Kidney (tissue), 13 donors: ENCODE measurements at regions not wholly inside any gene's neighbourhood (a gene's known extent, or its start where the extent isn't known, plus 50 kb on each side); places are given as distances from the start of the nearest gene placed in this dataset.

Experiments
- DNase-seq, 5 donors: peaks; one replicate each; pipeline ENCODE4 v3.0.0-alpha.2; 2013 to 2020
- FAIRE-seq: peaks from 2 replicates; lab custom pipeline; 2012; peaks lifted over from hg19 to GRCh38; lab: Jason Lieb, UNC
- H3K27ac ChIP-seq, 2 donors: one replicate each; pipeline ENCODE4 v1.7.0; 2013; ENCODE audit warnings: low read depth in 2 of 2, low read length in 2 of 2, inconsistent platforms in 1 of 2
- H3K27me3 ChIP-seq: one replicate; pipeline ENCODE4 v1.7.1; 2013; ENCODE audit warnings: low read length, inconsistent platforms; ENCODE audit not compliant: control insufficient read depth, insufficient read depth
- H3K36me3 ChIP-seq, 3 donors: one replicate each; pipeline versions ENCODE4 v1.7.0 to v1.7.1; 2013; ENCODE audit warnings: low read length in 3 of 3, control low read depth in 1 of 3, inconsistent platforms in 1 of 3; ENCODE audit not compliant: insufficient read depth in 3 of 3, control insufficient read depth in 2 of 3
- H3K4me1 ChIP-seq, 3 donors: one replicate each; pipeline versions ENCODE4 v1.7.0 to v1.7.1; 2013; ENCODE audit warnings: low read length in 3 of 3, inconsistent platforms in 1 of 3, low read depth in 1 of 3; ENCODE audit not compliant: control insufficient read depth in 2 of 3, insufficient read depth in 2 of 3
- H3K4me3 ChIP-seq, 3 donors: one replicate each; pipeline versions ENCODE4 v1.7.0 to v1.8.1; 2013; ENCODE audit warnings: low read length in 3 of 3, control low read depth in 1 of 3, inconsistent platforms in 1 of 3
- H3K9ac ChIP-seq, 3 donors: one replicate each; pipeline versions ENCODE4 v1.7.0 to v1.7.1; 2013; ENCODE audit warnings: low read length in 3 of 3, control low read depth in 1 of 3, inconsistent platforms in 1 of 3
- H3K9me3 ChIP-seq, 3 donors: one replicate each; pipeline versions ENCODE4 v1.7.0 to v1.7.1; 2013; ENCODE audit warnings: low read length in 3 of 3, control low read depth in 1 of 3, inconsistent platforms in 1 of 3; ENCODE audit not compliant: control insufficient read depth in 2 of 3, insufficient read depth in 1 of 3
- CTCF ChIP-seq: IDR thresholded peaks from 3 replicates; pipeline ENCODE4 v1.5.1; 2012; ENCODE audit warnings: mild to moderate bottlenecking, moderate library complexity, borderline replicate concordance; ENCODE audit not compliant: insufficient read depth; ENCODE audit errors: extremely low read depth
- intact Hi-C: fragments of 100-400 bp; cut with DNase I; formaldehyde crosslinking; loops from one replicate; pipeline ENCODE4 v1.11.1; 2022
- donor health status: control.
- donor health status: control.
- donor health status: control.
- donor health status: control.
- donor health status: control.
- donor health status: DM: yes; HTN: yes; CAD: no.
- donor health status: Normal renal cell carcinoma (clear cell type).

DNA sequence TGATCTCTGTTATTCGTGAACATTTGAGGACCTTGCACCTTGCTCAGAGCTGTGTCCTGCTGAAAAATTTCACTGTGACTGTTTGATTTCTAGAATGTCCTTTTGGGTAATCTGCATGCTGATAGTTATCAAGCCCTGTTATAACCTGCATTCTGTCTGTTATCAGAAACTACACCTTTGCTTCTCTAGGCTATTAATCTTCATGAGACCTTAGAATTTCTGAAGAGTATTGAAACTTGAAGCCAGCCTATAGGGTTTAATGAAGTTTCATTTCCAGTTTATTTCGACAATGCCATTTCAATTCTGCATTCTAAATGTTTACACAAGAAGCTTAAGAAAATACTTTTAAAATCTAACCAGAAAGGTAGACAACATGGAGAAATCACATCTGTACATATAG, 856.2 kb downstream of the SORCS1 start:
- no peaks in the 10 kb centered on the region for H3K4me1 ChIP-seq
- no peaks in the 10 kb centered on the region for H3K27me3 ChIP-seq
- no peak overlapping the region for H3K9ac ChIP-seq
- no peak for FAIRE-seq
- H3K36me3 ChIP-seq, result no peaks in the 10 kb centered on the region
- no peak for DNase-seq
- no peak overlapping the region for H3K27ac ChIP-seq
- H3K9me3 ChIP-seq, result no peaks in the 10 kb centered on the region
- no peak overlapping the region for H3K4me3 ChIP-seq
- no peak for TF ChIP-seq CTCF
- intact Hi-C loops, result no loop called here

DNA sequence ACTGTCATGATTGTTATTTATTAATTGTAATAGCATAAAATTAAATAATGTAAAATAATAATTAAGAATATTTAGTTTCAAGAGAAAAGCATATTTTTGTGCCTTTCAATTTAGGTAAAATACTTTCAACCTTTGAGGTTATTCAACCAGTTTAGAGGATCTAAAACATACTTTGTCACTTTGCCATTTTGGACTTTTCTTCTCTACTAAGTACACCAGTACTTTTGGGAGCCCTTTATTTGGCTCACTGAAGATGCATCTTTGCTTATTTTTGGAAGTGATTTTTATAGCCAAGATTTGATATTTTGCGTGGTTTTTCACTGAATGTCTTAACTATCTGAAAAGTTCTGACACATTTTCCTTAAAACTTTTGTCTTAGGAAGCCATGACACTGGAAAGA, 860.5 kb downstream of the SORCS1 start:
- H3K4me1 ChIP-seq, result no peaks in the 10 kb centered on the region
- FAIRE-seq (no peak), DNase-seq (no peak)
- H3K27ac ChIP-seq, result no peak overlapping the region
- intact Hi-C loops, result no loop called here
- H3K27me3 ChIP-seq, result no peaks in the 10 kb centered on the region
- no peak overlapping the region for H3K4me3 ChIP-seq
- TF ChIP-seq CTCF, result no peak
- no peaks in the 10 kb centered on the region for H3K36me3 ChIP-seq
- H3K9ac ChIP-seq, result no peak overlapping the region
- H3K9me3 ChIP-seq, result no peaks in the 10 kb centered on the region

- FAIRE-seq (no peak), DNase-seq (no peak)
- H3K4me3 ChIP-seq, result no peak overlapping the region
- no peaks in the 10 kb centered on the region for H3K36me3 ChIP-seq
- H3K9me3 ChIP-seq, result no peaks in the 10 kb centered on the region
- no peaks in the 10 kb centered on the region for H3K27me3 ChIP-seq
- intact Hi-C loops, result no loop called here
- no peak overlapping the region for H3K27ac ChIP-seq
- TF ChIP-seq CTCF, result no peak
- no peaks in the 10 kb centered on the region for H3K4me1 ChIP-seq
- H3K9ac ChIP-seq, result no peak overlapping the region
These were observed 861.5 kb downstream of the SORCS1 start for GRCh38 chr10:106302961-106303360.

- H3K27me3 ChIP-seq, result no peaks in the 10 kb centered on the region
- H3K9ac ChIP-seq, result no peak overlapping the region
- H3K4me3 ChIP-seq, result no peak overlapping the region
- DNase-seq, result no peak
- H3K36me3 ChIP-seq, result no peaks in the 10 kb centered on the region
- no peak for TF ChIP-seq CTCF
- H3K9me3 ChIP-seq, result no peaks in the 10 kb centered on the region
- FAIRE-seq, result no peak
- H3K27ac ChIP-seq, result no peak overlapping the region
- intact Hi-C loops, result no loop called here
- no peaks in the 10 kb centered on the region for H3K4me1 ChIP-seq
These were observed 863.4 kb downstream of the SORCS1 start for GRCh38 chr10:106301146-106301545.
